IgD-negative memory B cell (primary cell): ENCODE measurements at regions not wholly inside any gene's neighbourhood (a gene's known extent, or its start where the extent isn't known, plus 50 kb on each side); places are given as distances from the start of the nearest gene placed in this dataset.

Experiments used
- H3K27ac Mint-ChIP-seq, 3 donors: one replicate each; pipeline ENCODE4 v1.8.0; 2020 to 2022; ENCODE audit warnings: mild to moderate bottlenecking in 3 of 3, mixed read lengths in 3 of 3, moderate library complexity in 1 of 3
- H3K27me3 Mint-ChIP-seq: one replicate; pipeline ENCODE4 v1.8.0; 2021; ENCODE audit warnings: mixed read lengths
- H3K36me3 Mint-ChIP-seq: one replicate; pipeline ENCODE4 v1.8.0; 2020; ENCODE audit warnings: mild to moderate bottlenecking, mixed read lengths
- H3K4me1 Mint-ChIP-seq, 3 donors: one replicate each; pipeline ENCODE4 v1.8.0; 2020 to 2022; ENCODE audit warnings: mixed read lengths in 3 of 3, mild to moderate bottlenecking in 1 of 3
- H3K4me3 Mint-ChIP-seq, 4 donors: one replicate each; pipeline ENCODE4 v1.8.0; 2020 to 2022; ENCODE audit warnings: mild to moderate bottlenecking in 4 of 4, mixed read lengths in 4 of 4, moderate library complexity in 3 of 4
- H3K9me3 Mint-ChIP-seq, 3 donors: one replicate each; pipeline ENCODE4 v1.8.0; 2020 to 2021; ENCODE audit warnings: mixed read lengths in 3 of 3, mild to moderate bottlenecking in 1 of 3

GRCh38 chr1:239283216-239283615 lies 103.2 kb upstream of the CHRM3 start:
- Mint-ChIP-seq H3K9me3 (peaks cover 7 to 18% (median 8%) of the 10 kb centered on the region in 3 donors), H3K36me3 (no peaks in the 10 kb centered on the region), H3K27me3 (no peaks in the 10 kb centered on the region), H3K4me3 (no peak overlapping the region), H3K27ac (no peak overlapping the region), H3K4me1 (no peaks in the 10 kb centered on the region)

DNA sequence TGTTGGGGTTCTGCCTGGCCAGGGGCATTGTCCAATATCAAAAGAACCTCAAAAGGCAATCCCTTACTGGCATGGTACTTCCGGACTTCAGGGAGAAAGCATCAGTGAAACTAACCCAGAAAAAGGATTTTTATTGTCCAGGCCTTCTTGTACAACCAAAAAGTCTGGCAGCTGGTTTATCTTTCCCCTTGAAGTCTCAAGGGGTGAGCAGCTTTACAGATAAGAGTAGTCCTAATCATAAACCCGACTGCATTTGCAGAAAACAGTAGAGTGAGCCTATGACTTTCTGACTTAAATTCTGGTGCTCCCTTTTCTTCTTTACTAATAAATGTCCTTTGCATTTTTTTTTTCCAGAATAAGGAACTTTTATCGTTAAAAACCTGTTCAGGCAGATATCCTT lies 104.0 kb upstream of the CHRM3 start:
- H3K27me3 Mint-ChIP-seq = no peaks in the 10 kb centered on the region

DNA sequence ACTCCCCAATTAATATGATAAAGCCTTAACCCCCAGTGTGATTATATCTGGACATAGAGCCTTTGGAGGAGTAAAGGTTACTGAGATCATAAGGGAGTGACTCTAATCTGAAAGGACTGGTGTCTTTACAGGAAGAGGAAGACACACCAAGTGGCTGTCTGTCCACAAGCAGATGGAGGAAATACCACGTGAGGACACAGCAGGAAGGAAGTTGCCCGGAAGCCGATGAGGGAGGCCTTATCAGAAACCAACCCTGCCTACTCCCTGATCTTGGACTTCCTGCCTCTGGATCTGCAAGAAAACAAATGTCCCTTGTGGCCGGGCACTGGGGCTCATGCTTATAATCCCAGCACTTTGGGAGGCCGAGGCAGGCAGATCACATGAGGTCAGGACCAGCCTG lies 110.3 kb upstream of the CHRM3 start:
- H3K27ac Mint-ChIP-seq = no peak overlapping the region
- no peak overlapping the region for H3K4me3 Mint-ChIP-seq
- H3K27me3 Mint-ChIP-seq = no peaks in the 10 kb centered on the region
- H3K9me3 Mint-ChIP-seq = peaks cover 4 to 21% (median 4%) of the 10 kb centered on the region in 3 donors
- no peaks in the 10 kb centered on the region for H3K36me3 Mint-ChIP-seq
- H3K4me1 Mint-ChIP-seq = no peaks in the 10 kb centered on the region

More for the DNA sequence above, 104.0 kb upstream of the CHRM3 start:
- no peaks in the 10 kb centered on the region for H3K36me3 Mint-ChIP-seq
- H3K9me3 Mint-ChIP-seq = peaks cover 5 to 18% (median 7%) of the 10 kb centered on the region in 3 donors
- H3K27ac Mint-ChIP-seq = no peak overlapping the region
- no peaks in the 10 kb centered on the region for H3K4me1 Mint-ChIP-seq
- H3K4me3 Mint-ChIP-seq = no peak overlapping the region

DNA sequence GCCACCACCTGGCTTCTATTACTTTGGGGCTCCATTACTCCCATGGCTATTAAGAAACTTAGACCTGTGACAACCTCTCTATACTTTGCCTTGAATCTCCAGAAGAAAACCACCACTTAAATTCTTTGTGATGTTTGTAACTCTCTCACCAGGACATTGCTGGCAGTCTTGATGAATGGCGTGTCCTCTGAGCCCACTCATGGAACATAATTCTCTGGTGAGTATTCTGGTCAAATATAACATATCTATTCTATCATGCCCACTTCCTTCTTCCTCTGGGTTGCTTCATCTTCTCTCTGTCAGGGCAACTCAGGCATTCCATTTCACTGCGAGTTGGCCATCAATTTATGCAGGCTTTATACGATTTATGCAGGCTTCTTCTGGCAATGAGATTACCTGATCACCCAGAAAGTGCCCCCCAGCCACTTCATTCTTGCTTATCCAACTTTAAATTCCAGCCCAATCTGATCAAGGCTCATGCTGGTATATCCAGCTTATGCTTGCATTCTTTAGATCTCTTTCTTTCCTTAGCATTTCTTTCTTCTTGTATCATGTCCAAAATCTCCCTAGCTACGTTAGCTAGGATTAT lies 112.0 kb upstream of the CHRM3 start:
- Mint-ChIP-seq H3K27me3 (no peaks in the 10 kb centered on the region), H3K27ac (no peak overlapping the region), H3K4me3 (no peak overlapping the region), H3K9me3 (peaks cover 4 to 18% (median 4%) of the 10 kb centered on the region in 3 donors), H3K36me3 (no peaks in the 10 kb centered on the region), H3K4me1 (no peaks in the 10 kb centered on the region)

- no peaks in the 10 kb centered on the region for H3K27me3 Mint-ChIP-seq
- peaks cover 4 to 6% (median 4%) of the 10 kb centered on the region in 3 donors for H3K9me3 Mint-ChIP-seq
- no peaks in the 10 kb centered on the region for H3K36me3 Mint-ChIP-seq
- no peak overlapping the region for H3K4me3 Mint-ChIP-seq
- H3K27ac Mint-ChIP-seq = no peak overlapping the region
- H3K4me1 Mint-ChIP-seq = no peaks in the 10 kb centered on the region
Measured at GRCh38 chr1:239270509-239270908, 115.9 kb upstream of the CHRM3 start.

GRCh38 chr1:239269706-239270105 lies 116.7 kb upstream of the CHRM3 start:
- Mint-ChIP-seq H3K4me1 (no peaks in the 10 kb centered on the region), H3K27ac (no peak overlapping the region), H3K4me3 (no peak overlapping the region), H3K27me3 (no peaks in the 10 kb centered on the region), H3K36me3 (no peaks in the 10 kb centered on the region), H3K9me3 (peaks cover 4% of the 10 kb centered on the region in 3 donors)

DNA sequence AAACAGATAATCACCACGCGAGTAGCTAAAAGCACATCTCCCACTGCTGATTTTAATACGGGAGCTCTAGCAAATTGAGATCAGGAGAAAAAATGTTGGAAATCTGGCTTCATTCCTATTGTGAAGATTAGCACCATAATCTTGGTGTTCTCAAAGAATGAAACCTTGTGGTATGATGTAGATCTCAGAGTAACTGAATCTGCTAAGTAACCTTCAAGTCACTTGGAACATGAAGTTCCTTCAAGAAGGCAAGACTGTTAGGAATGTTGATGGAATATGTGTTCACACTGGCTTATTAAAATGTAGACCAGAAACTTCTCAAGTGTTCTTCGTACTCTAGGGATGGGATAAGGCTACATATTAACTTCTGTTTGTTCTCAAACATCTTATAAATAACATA lies 117.4 kb upstream of the CHRM3 start:
- Mint-ChIP-seq H3K4me3 (no peak overlapping the region), H3K4me1 (no peaks in the 10 kb centered on the region), H3K27me3 (no peaks in the 10 kb centered on the region), H3K36me3 (no peaks in the 10 kb centered on the region), H3K9me3 (peaks cover 0 to 4% (median 2%) of the 10 kb centered on the region in 3 donors), H3K27ac (no peak overlapping the region)

- H3K27me3 Mint-ChIP-seq = no peaks in the 10 kb centered on the region
- H3K4me1 Mint-ChIP-seq = no peaks in the 10 kb centered on the region
- H3K36me3 Mint-ChIP-seq = no peaks in the 10 kb centered on the region
- H3K4me3 Mint-ChIP-seq = no peak overlapping the region
- no peak overlapping the region for H3K27ac Mint-ChIP-seq
- H3K9me3 Mint-ChIP-seq = peaks cover 0 to 4% (median 2%) of the 10 kb centered on the region in 3 donors
Measured at GRCh38 chr1:239268007-239268406, 118.4 kb upstream of the CHRM3 start.

GRCh38 chr1:239263801-239264200 lies 122.6 kb upstream of the CHRM3 start:
- H3K27ac Mint-ChIP-seq = no peak overlapping the region
- H3K27me3 Mint-ChIP-seq = no peaks in the 10 kb centered on the region
- H3K9me3 Mint-ChIP-seq = peaks cover 0 to 9% (median 3%) of the 10 kb centered on the region in 3 donors
- no peaks in the 10 kb centered on the region for H3K36me3 Mint-ChIP-seq
- no peak overlapping the region for H3K4me3 Mint-ChIP-seq
- no peaks in the 10 kb centered on the region for H3K4me1 Mint-ChIP-seq

DNA sequence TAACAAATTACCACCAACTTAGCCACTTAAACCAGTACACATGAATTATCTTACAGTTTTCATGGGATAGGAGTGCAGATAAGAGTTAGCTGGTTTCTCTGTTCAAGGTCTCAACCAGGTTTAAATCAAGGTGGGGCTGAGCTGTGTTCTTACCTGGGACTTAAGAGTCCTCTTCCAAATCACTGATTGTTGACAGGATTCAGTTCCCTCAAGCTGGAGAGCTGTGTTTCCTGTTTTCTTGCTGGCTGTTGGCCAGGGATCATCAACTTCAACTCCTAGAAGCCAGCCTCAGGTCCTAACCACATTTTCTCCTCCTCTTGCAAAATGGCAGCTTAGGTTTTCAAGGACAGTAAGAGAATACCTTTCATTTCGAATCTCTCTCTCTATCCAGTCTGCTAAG lies 123.8 kb upstream of the CHRM3 start:
- peak overlapping the region in 1 of 3 donors; percentile 25 for H3K27ac Mint-ChIP-seq
- no peaks in the 10 kb centered on the region for H3K27me3 Mint-ChIP-seq
- no peaks in the 10 kb centered on the region for H3K36me3 Mint-ChIP-seq
- peaks cover 0 to 9% (median 3%) of the 10 kb centered on the region in 3 donors for H3K9me3 Mint-ChIP-seq
- H3K4me1 Mint-ChIP-seq = no peaks in the 10 kb centered on the region
- H3K4me3 Mint-ChIP-seq = no peak overlapping the region

DNA sequence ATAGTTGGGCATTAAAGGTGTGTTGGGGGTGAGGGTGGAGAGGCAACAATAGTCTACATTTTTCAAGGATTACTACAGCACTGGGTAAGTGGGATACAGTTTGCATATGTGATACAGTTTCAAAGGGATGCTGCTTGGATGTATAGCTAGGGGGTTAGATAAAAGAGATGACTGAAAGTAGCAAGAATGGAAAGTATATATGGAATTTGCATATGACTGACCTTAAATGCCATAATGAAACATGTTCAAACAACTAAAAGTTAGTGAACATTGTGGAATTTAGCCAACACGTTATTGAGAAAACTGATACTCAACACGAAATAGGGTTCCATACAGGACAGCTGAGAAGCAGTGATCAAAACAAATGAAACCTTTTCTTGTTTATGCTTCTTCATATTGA lies 124.8 kb upstream of the CHRM3 start:
- peaks cover 0 to 13% (median 4%) of the 10 kb centered on the region in 3 donors for H3K9me3 Mint-ChIP-seq
- H3K27me3 Mint-ChIP-seq = no peaks in the 10 kb centered on the region

GRCh38 chr1:239260842-239261241 lies 125.5 kb upstream of the CHRM3 start:
- Mint-ChIP-seq H3K4me1 (peaks cover 0 to 1% (median 0%) of the 10 kb centered on the region in 3 donors), H3K36me3 (no peaks in the 10 kb centered on the region), H3K27ac (no peak overlapping the region), H3K27me3 (no peaks in the 10 kb centered on the region), H3K4me3 (no peak overlapping the region), H3K9me3 (peaks cover 2 to 17% (median 4%) of the 10 kb centered on the region in 3 donors)

More for the DNA sequence above, 124.8 kb upstream of the CHRM3 start:
- Mint-ChIP-seq H3K4me1 (peaks cover 0 to 1% (median 0%) of the 10 kb centered on the region in 3 donors), H3K36me3 (no peaks in the 10 kb centered on the region), H3K4me3 (no peak overlapping the region), H3K27ac (no peak overlapping the region)

DNA sequence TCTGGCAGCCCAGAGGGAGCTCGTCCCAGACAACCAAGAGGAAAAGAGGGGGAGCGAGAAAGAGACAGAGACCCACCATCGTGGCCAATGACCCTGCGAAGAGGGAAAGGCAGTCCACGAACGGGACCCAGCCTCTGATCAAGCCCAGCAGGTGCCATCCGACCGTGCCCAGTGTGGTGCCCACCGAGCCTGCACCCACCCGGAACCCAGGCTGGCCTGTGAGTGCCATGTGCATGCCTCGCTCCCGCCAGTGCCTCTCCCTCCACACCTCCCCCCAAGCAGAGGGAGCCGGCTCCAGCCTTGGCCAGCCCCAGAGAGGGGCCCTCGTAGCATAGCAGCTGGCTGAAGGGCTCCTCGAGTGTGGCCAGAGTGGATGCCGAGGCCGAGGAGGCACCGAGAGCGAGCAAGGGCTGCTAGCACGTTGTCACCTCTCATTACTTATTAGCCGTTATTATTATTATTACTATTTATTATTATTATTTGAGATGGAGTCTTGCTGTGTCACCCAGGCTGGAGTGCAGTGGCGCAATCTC lies 130.7 kb upstream of the CHRM3 start:
- Mint-ChIP-seq H3K27ac (no peak overlapping the region), H3K4me1 (peaks cover 0 to 1% (median 0%) of the 10 kb centered on the region in 3 donors), H3K36me3 (peaks cover 2% of the 10 kb centered on the region)

GRCh38 chr1:239254999-239255398 lies 131.4 kb upstream of the CHRM3 start:
- Mint-ChIP-seq H3K27me3 (no peaks in the 10 kb centered on the region), H3K4me3 (no peak overlapping the region), H3K36me3 (peaks cover 2% of the 10 kb centered on the region), H3K9me3 (peaks cover 2 to 21% (median 8%) of the 10 kb centered on the region in 3 donors), H3K27ac (no peak overlapping the region), H3K4me1 (peaks cover 0 to 1% (median 0%) of the 10 kb centered on the region in 3 donors)

More for the DNA sequence above, 130.7 kb upstream of the CHRM3 start:
- Mint-ChIP-seq H3K9me3 (peaks cover 2 to 21% (median 8%) of the 10 kb centered on the region in 3 donors), H3K4me3 (no peak overlapping the region), H3K27me3 (no peaks in the 10 kb centered on the region)

DNA sequence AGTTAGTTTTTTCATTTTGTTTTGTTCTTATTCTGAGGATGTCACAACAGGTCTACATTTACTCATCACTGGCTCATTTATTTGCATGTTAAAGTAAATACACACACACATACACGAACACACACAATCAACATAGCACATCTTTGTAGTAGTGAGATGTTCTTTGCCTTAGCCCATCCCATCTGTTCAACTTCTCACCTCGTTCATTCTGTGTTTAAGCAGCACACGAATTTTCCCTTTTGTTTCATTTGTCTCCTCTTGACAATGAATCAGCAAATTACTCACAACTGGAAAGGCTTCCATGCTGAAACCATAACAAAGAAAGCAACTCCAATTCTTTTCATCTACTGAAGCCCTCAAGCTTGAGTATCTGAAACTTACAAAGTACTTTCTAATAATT lies 133.3 kb upstream of the CHRM3 start:
- Mint-ChIP-seq H3K9me3 (peaks cover 2 to 16% (median 5%) of the 10 kb centered on the region in 3 donors), H3K27ac (no peak overlapping the region), H3K4me3 (no peak overlapping the region), H3K36me3 (peaks cover 2% of the 10 kb centered on the region), H3K4me1 (peaks cover 0 to 1% (median 0%) of the 10 kb centered on the region in 3 donors), H3K27me3 (no peaks in the 10 kb centered on the region)
